Bronchial epithelial cell (primary cell): ENCODE measurements at regions not wholly inside any gene's neighbourhood (a gene's known extent, or its start where the extent isn't known, plus 50 kb on each side); places are given as distances from the start of the nearest gene placed in this dataset.
A peak's percentile ranks its signal among the peaks of the same experiment; 100 is the strongest.

Experiments
- DNase-seq: peaks from one replicate; pipeline ENCODE4 v3.0.0-alpha.2; 2010; ENCODE audit warnings: low read depth
- FAIRE-seq: peaks from 2 replicates; lab custom pipeline; 2011; peaks lifted over from hg19 to GRCh38; lab: Jason Lieb, UNC
- H3K27me3 ChIP-seq: 2 replicates; pipeline ENCODE4 v1.5.1; 2011; ENCODE audit warnings: low read length; ENCODE audit not compliant: control insufficient read depth, insufficient read depth
- H3K36me3 ChIP-seq: 2 replicates; pipeline ENCODE4 v1.5.1; 2011; ENCODE audit warnings: low read length; ENCODE audit not compliant: control insufficient read depth, insufficient read depth
- H3K4me3 ChIP-seq: 2 replicates; pipeline ENCODE4 v1.5.1; 2011; ENCODE audit warnings: mild to moderate bottlenecking, low read depth, low read length, control low read depth
- TF ChIP-seq, protein P1 (sequence below): IDR thresholded peaks from 2 replicates; pipeline ENCODE4 v1.5.1; 2011; ENCODE audit warnings: mild to moderate bottlenecking, moderate library complexity, low read length, control low read depth, inconsistent platforms; ENCODE audit not compliant: insufficient read depth, severe bottlenecking

DNA sequence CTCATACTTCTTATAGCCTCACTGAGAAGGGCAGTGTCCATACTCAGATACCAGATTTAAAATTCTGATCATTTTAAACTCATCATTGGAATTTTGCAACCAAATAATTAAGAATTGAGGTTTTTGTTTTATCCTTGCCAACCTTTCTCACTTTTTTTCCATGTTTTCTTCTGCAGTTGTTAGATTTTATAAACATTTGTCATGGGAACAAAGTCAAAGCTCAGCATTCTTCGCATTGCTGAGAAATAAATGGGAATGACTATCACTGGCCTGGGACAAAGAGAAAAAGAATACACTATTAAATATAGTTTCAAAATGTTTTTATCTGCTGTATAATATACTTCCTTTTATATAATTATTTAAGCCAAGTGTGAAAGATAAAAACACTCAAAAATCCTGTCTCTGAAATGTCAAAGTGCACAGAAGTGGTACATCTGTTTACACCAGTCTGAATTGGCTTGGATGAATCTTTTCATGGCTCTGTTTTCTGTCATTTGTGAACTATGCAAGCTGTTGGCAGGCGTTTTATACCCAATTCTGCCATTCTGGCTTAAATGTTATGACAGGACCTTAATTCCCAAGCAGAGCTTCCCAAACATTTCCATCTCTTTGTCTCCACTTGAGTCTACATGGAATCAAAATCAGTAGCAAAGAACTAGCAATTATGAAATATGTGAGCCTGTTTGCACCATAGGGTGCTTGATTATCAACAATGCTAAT lies 249.3 kb upstream of the SYT4 start:
- DNase-seq (no peak), FAIRE-seq (no peak)
- Histone ChIP-seq H3K27me3 (no peaks in the 10 kb centered on the region), H3K36me3 (no peaks in the 10 kb centered on the region), H3K4me3 (no peak overlapping the region)
- TF ChIP-seq, protein P1, sequence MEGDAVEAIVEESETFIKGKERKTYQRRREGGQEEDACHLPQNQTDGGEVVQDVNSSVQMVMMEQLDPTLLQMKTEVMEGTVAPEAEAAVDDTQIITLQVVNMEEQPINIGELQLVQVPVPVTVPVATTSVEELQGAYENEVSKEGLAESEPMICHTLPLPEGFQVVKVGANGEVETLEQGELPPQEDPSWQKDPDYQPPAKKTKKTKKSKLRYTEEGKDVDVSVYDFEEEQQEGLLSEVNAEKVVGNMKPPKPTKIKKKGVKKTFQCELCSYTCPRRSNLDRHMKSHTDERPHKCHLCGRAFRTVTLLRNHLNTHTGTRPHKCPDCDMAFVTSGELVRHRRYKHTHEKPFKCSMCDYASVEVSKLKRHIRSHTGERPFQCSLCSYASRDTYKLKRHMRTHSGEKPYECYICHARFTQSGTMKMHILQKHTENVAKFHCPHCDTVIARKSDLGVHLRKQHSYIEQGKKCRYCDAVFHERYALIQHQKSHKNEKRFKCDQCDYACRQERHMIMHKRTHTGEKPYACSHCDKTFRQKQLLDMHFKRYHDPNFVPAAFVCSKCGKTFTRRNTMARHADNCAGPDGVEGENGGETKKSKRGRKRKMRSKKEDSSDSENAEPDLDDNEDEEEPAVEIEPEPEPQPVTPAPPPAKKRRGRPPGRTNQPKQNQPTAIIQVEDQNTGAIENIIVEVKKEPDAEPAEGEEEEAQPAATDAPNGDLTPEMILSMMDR: no peak

DNA sequence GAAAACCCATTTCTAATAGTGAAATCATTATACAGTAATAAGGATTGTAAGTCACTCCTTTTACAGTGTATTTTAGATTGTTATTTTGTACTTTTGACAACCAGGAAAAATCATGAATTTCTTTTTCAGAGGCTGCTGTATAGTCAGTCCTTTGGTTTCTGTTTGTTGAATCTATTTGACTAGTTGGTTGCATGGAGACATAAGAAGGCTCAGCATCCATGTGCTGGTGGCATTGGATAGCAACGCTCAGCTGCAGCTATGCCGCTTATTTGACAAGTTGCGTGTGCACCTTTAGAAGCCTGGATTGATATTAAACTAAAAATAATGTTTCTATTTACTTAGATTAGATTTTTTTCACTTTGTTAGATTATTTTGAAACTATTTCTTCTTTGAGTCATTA lies 254.1 kb upstream of the SYT4 start:
- Histone ChIP-seq H3K4me3 (no peak overlapping the region), H3K27me3 (no peaks in the 10 kb centered on the region), H3K36me3 (no peaks in the 10 kb centered on the region)
- DNase-seq (no peak), FAIRE-seq (no peak)
- TF ChIP-seq, protein P1: no peak

DNA sequence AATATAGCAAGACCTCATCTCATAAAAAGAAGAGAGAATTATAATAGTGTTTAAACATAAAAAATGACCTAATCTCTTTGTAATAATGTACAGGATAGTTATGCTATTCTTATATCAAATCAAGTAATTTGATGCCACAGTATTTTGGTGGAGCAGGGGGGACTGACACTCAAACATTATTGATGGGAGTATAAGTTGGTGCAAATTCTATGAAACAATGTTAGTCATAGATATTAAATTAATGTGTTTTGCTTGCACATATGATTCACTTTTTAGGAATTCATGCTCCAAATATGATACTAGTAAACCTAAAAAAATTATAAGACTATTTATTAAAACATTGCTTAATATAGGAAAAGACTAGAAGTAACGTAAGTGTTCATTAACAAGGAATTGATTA lies 256.1 kb upstream of the SYT4 start:
- Histone ChIP-seq H3K4me3 (no peak overlapping the region), H3K27me3 (no peaks in the 10 kb centered on the region), H3K36me3 (no peaks in the 10 kb centered on the region)
- TF ChIP-seq, protein P1: no peak
- DNase-seq (no peak), FAIRE-seq (no peak)

DNA sequence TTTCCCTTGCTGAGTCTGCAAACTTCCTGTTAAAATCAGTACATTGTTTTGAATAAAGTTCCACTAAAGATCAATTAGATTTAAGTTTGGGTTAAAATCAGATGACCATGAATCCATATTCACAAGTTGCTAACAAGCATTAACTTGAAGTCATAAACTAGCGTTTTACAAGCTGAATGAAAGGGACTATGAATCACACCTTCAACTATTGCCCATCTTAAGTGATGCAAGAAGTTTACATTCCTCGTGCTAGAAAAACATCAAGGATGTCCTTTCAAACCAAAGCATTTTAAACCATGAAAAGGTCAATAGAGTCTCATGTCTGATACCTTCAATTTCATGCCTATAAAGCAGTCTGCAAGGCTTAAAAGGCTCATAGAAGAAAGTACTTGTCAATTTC lies 257.2 kb upstream of the SYT4 start:
- Histone ChIP-seq H3K36me3 (no peaks in the 10 kb centered on the region), H3K4me3 (no peak overlapping the region), H3K27me3 (no peaks in the 10 kb centered on the region)
- DNase-seq (peak; percentile 49), FAIRE-seq (no peak)
- TF ChIP-seq, protein P1: no peak

DNA sequence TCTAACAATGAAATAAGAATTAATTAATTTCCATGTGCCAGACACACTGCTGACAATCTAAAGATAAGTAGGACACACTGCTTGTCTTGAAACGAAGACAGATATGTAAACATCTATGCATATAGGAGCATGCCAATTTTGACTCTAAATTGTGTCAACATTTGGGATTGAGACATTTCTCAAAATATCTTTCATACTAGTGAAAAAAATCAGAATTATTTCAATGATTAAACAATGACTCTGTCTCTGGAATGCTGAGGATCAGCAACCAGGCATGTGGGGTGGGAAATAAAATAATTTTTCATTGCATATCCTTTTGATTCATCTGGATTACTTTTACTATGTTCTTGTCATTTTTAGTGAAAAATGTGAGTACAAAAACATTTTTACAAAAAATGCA lies 262.6 kb upstream of the SYT4 start:
- TF ChIP-seq, protein P1: no peak
- DNase-seq (no peak), FAIRE-seq (no peak)
- no peak overlapping the region for H3K4me3 ChIP-seq
- H3K36me3 ChIP-seq: no peaks in the 10 kb centered on the region
- H3K27me3 ChIP-seq: no peaks in the 10 kb centered on the region

DNA sequence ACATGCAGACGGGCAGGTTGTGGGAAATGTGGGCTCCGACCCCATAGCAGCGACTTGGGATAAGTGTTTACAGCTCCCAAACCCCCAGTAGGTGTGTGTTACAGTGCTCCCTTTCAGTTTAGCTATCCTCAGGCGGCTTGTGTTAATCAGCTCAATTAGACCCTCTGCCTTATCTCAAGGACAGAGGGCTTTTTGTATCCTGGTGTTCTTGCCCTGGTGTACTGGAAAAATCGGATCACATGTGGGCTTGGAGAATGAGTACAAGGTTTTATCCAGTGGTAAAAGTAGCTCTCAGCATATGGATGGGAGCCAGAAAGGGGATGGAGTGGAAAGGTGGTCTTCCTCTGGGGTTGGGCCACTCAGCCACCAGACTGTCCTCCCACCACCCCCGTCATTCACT lies 264.7 kb upstream of the SYT4 start:
- DNase-seq: no peak
- Histone ChIP-seq H3K4me3 (no peak overlapping the region), H3K27me3 (no peaks in the 10 kb centered on the region), H3K36me3 (no peaks in the 10 kb centered on the region)
- TF ChIP-seq, protein P1: no peak
- FAIRE-seq: no peak
